GM21825 (cell line): ENCODE measurements at regions not wholly inside any gene's neighbourhood (a gene's known extent, or its start where the extent isn't known, plus 50 kb on each side); places are given as distances from the start of the nearest gene placed in this dataset.
A peak's percentile ranks its signal among the peaks of the same experiment; 100 is the strongest.
"Not testable (repeated sequence)": the region's sequence is repeated elsewhere in the genome, so short reads cannot be mapped to it uniquely, and the experiment has no call there.

ENCODE experiments used
- ATAC-seq: cut with Tn5 transposase; IDR thresholded peaks from one replicate; pipeline ENCODE4 v1.9.1; 2021; ENCODE audit warnings: mild to moderate bottlenecking, moderate library complexity; ENCODE audit not compliant: unreplicated experiment

GRCh38 chr13:103615771-103616170 is 549.6 kb upstream of the SLC10A2 start:
- no peak for ATAC-seq

- ATAC-seq: no peak
These were observed 548.5 kb upstream of the SLC10A2 start for GRCh38 chr13:103614761-103615160.

DNA sequence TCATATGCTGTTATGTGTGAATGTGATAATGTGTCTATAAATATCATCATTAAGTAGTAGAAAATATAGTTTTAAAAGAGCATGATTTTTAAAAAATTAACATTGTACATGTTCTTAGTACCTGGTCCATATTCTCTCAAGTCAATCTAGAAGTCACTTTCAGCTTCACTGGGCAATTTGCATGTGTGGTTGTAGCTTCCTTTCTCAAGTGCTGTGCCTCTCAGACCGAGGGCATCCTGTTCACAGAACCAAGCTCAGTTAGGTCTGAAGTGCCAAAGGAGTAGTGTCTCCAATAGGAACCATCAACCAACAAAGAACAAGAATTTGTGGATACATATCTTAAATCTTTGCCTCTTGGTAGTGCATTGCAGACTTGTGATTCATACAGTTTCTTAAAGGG is 541.8 kb upstream of the SLC10A2 start:
- ATAC-seq: peak; percentile 77

GRCh38 chr13:103605546-103606326 is 539.5 kb upstream of the SLC10A2 start:
- no peak for ATAC-seq

DNA sequence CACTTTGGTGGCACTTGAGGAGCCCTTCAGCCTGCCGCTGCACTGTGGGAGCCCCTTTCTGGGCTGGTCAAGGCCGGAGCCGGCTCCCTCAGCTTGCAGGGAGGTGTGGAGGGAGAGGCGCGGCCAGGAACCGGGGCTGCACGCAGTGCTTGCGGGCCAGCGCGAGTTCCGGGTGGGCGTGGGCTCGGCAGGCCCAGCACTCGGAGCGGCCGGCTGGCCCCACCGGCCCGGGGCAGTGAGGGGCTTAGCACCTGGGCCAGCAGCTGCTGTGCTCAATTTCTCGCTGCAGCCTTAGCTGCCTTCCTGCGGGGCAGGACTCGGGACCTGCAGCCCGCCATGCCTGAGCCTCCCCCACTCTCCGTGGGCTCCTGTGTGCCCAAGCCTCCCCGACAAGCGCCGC is 533.7 kb upstream of the SLC10A2 start:
- not testable (repeated sequence) for ATAC-seq

GRCh38 chr13:103598671-103599070 is 532.5 kb upstream of the SLC10A2 start:
- no peak for ATAC-seq

DNA sequence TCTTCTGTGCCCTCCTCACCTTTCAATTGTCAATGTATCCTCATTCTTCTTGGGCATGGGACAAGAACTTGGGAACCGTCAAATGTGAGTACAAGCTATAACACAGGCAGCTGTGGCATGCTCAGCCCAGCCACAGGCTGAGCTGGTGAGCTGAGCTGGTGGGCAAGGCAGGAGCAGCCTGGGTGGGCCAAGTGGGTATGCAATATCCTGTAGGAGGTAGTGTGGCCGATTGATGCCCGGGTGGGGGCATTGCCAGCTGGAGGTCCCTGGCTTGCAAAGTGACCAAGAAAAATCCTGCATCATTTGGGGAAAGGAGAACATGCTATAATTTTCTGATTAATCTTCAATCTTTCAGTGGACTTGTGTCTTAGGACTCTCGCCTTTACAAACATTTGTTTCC is 507.2 kb upstream of the SLC10A2 start:
- ATAC-seq: no peak

GRCh38 chr13:103568314-103568713 is 502.1 kb upstream of the SLC10A2 start:
- no peak for ATAC-seq

GRCh38 chr13:103557878-103558277 is 491.7 kb upstream of the SLC10A2 start:
- no peak for ATAC-seq

- ATAC-seq: no peak
These were observed 490.5 kb upstream of the SLC10A2 start for GRCh38 chr13:103556681-103557080.

DNA sequence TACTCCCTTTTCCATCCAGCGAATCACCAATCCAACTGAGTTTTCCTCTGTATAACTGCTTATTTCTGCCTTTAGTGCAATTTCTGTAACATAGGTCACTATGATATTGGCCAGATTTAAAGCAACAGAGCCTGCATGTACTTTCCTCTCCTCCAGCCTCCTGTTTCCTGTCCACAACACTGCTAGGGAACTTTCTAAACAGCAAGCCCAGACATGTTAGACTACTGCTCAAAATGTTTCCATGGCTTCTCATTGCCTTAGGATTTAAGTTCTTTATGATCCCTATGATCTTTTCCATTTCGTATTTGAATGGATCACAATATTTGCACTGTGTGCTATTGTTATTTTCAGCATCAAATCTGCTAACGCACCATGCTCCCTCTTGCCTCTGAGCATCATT is 481.7 kb upstream of the SLC10A2 start:
- ATAC-seq: no peak

- no peak for ATAC-seq
These were observed 480.1 kb upstream of the SLC10A2 start for GRCh38 chr13:103546271-103546670.

GRCh38 chr13:103542648-103543047 is 476.4 kb upstream of the SLC10A2 start:
- ATAC-seq: no peak

- ATAC-seq: no peak
These were observed 474.2 kb upstream of the SLC10A2 start for GRCh38 chr13:103540382-103540765.

DNA sequence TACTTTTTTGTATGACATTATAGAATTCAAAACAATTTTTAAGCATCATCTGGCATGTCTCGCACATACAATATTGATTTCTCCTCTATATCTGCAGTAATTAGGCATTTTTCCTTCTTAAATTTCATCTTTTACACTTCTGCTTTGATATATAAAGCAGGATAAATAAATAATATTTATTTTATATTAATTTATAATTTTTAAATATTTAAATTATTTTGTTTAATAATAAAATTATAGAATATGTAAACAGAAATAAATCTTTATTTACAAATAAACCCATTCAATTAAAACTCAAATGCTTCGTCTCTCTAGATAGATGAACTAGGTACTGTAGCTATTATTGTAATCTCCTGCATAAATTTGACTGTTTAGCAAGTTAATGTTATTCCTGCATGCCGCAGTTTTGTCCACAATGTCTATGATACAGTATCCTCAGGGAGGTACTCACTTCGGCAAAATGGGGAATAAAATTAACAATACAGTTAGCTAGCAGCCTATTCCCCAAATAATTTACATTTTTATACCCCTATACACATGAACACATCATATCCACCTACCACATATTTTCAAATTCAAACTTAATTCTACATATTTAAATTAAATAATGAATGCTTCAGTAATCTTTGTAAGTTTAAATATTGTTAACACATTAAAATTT is 473.6 kb upstream of the SLC10A2 start:
- no peak for ATAC-seq

- ATAC-seq: no peak
These were observed 473.0 kb upstream of the SLC10A2 start for GRCh38 chr13:103539265-103539664.

DNA sequence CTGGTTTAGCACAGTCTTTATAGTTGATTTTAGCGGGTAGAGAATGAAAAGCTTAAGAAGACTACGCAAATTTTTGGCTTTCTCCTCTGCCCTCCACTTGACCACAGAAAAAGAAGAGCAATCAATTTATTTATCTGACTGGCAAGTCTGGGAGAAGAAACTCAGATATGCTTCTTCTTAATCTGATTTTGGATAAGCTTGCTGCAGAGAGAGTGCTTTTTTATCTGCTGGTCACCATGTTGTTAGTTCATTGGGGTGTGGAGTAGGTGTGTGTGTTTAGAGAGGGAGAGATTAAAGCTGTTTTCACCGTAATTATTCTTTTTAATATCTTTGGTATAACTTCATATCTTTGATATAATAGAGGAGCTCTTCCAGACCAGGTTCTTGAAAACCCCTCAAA is 471.4 kb upstream of the SLC10A2 start:
- no peak for ATAC-seq

DNA sequence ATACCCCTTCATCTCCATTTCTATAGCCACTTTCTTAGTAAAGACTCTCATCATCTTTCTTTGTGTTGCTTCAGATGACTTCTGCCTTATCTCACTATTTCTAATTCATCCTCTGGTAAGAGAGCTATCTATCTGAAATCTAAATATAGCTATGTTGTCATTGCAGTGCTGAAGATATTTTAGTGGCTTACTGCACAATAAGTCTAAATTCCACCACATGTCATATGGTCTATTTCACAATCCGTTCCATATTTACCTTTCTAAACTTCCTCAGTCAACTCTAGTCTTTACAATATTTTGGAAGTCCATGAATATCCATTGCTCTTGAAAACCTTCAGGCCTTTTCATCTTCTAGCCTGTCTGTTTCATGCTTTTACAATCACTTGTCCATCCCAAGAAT is 465.1 kb upstream of the SLC10A2 start:
- no peak for ATAC-seq

DNA sequence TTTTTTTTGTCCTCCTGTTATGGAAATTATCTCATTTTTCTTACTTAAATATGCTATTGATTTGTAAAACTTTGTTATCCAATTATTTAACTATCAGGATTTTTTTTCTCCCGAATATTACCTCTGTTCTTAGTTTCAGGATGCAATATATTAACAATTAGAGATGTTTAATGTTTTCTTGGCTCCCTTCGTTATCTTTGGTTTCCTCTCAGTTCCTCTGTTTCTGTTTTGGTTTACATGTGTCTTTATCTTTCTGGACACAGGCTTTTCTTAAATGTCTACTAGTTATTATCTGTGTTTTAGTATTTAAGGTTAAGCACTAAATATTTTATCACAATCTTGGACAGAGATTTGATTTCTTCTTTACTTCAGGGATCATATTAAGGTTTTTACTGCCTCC is 462.2 kb upstream of the SLC10A2 start:
- no peak for ATAC-seq

- no peak for ATAC-seq
These were observed 459.3 kb upstream of the SLC10A2 start for GRCh38 chr13:103525530-103525929.

- no peak for ATAC-seq
These were observed 457.6 kb upstream of the SLC10A2 start for GRCh38 chr13:103523858-103524257.

DNA sequence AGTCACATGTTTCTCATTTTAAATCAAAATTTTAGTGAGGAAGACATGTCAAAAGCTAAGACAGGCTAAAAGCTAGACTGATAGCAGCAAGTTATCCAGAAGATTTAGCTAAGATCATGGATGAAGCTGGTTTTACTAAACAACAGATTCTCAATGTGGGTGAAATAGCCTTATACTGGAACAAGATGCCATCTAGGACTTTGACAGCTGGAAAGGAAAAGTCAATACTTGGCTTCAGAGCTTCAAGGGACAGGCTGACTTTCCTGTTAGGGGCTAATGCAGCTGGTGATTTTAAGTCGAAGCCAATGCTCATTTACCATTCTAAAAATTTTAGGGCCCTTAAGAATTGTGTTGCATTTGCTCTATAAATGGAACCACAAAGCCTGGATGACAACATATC is 455.3 kb upstream of the SLC10A2 start:
- no peak for ATAC-seq

DNA sequence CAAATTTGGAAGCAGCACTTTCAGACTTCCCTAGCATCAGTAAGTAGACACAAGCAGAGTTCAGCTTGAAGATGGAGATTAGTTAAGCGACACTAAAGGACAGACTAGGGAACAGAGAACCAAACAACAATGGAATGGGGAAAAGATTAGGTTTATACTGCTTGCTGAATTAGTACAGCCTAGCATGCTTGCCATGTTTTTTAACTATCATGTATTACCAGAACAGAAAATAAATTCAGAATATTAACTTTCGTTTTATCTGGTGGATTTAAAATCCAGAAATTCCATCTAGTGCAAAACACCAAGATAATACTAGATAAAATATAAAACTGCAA is 451.5 kb upstream of the SLC10A2 start:
- no peak for ATAC-seq
